Stimulated activated CD4-positive, alpha-beta T cell treated with anti-CD3 and anti-CD28 coated beads, Interleukin-1b, Interleukin-23, amount 100 ng/mL, for 48 hours (primary cell): ENCODE measurements at regions not wholly inside any gene's neighbourhood (a gene's known extent, or its start where the extent isn't known, plus 50 kb on each side); places are given as distances from the start of the nearest gene placed in this dataset.

Source experiments
- DNase-seq: peaks from one replicate; pipeline ENCODE4 v3.0.0-alpha.2; 2020

DNA sequence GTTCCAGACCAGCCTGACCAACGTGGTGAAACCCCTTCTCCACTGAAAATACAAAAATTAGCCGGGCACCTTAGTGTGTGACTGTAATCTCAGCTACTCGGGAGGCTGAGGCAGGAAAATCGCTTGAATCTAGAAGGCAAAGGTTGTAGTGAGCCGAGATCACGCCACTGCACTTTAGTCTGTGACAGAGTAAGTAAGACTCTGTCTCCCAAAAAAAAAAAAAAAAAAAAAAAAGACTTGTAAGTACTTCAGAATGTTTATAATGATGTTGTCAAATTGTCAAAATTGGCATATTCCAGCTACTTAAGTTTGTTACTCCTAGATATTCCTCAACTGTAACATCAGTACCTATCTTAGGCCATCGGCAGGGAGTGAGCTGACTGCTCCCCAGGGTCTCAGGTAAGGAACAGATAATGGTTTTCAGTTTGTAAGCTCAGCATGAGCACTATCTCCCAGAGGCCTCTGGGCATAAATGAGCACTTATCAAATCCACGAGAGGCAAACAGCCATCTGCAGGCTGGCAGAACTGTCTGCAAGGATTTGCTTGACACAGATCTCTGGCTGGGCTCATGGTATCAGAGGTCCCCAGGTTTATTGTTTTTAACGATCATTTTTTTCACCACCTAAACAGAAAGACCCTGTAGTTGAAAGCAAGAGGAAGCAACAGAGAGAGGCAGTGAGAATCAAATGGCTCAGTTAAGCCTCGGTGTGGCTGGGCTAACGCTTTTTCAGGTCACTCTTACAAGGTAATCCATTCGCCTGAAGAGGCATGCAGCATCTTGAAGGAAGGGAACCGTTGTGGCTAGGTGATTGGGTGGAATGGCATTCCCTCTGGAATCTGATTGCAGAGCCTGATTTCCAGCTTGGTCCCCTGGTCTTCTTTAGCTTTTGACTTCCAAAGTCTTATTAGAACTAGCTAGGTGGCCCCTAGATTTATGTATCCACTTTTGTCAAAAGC is 115.9 kb downstream of the LY86 start:
- no peak for DNase-seq

DNA sequence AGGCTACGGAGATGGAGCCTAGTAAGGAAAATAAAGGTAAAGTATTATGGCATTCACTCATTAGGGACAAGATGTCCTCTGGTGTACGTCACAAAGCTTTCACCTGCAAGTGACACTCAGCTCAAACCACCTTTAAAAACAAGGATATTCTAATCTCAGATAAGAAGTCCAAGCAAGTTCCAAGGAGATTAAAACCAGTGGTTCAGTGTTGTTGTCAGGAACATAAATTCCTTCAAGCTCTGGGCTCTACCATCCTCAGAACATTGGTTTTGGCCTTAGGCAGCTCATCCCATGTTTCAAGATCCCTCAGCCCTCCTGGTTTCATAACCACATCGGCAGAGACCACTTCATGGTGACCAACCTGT is 116.5 kb downstream of the LY86 start:
- no peak for DNase-seq

DNA sequence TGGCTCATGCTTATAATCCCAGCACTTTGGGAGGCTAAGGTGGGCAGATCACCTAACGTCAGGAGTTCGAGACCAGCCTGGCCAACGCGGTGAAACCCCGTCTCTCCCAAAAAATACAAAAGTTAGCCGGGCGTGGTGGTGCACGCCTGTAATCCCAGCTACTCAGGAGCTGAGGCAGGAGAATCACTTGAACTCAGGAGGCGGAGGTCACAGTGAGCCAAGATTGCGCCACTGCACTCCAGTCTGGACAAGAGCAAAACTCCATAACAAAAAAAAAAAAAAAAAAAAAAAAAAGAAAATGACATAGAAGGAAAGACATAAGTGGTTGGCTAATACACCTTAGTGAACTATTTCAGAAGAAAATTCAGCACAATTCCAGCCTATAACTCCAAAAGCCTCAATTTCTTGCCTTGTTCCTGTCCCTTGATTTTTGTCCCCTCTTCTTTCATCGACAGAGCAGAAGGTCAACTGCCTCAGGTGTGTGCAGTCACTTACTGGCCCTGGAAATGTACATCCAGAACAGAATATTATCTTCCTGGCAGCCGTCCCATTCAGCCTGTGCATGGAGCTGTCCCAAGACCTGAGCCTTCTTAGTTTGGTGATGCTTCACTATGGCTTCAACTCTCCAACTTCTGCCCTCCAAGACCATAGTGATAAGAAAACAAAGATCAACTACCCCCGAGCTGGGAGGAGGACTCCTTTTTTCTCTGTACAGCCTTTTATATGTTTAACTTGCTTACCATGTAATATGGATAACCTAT is 117.6 kb downstream of the LY86 start:
- no peak for DNase-seq

- DNase-seq: no peak
These were observed 118.6 kb downstream of the LY86 start for GRCh38 chr6:6707143-6707542.

DNA sequence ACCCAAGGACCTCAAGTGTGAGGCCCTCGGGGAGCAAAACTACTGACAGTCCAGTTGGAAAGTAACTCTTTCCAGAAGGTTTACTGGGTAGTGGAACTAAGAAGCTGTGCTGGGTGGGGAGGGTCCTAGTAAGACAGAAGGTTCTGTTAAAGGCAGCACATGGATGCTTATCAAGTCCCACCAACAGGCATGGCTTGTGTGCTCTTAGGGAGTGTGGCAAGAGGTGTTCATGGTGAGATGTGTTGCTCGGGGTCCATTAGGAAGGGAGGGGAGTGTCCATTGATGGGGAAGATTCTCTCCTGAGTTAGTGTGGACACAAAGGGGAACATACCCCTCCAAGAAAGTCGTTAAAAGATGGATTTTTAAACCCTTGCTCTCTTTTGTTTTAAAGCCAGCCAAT is 120.6 kb downstream of the LY86 start:
- no peak for DNase-seq

GRCh38 chr6:6711031-6711785 is 122.7 kb downstream of the LY86 start:
- DNase-seq: no peak

GRCh38 chr6:6711832-6712448 is 123.4 kb downstream of the LY86 start:
- no peak for DNase-seq

GRCh38 chr6:6712449-6713403 is 124.2 kb downstream of the LY86 start:
- no peak for DNase-seq

GRCh38 chr6:6713657-6714056 is 125.1 kb downstream of the LY86 start:
- no peak for DNase-seq

GRCh38 chr6:6714118-6714897 is 125.8 kb downstream of the LY86 start:
- no peak for DNase-seq

GRCh38 chr6:6714953-6715352 is 126.4 kb downstream of the LY86 start:
- no peak for DNase-seq

GRCh38 chr6:6715465-6715864 is 126.9 kb downstream of the LY86 start:
- no peak for DNase-seq

DNA sequence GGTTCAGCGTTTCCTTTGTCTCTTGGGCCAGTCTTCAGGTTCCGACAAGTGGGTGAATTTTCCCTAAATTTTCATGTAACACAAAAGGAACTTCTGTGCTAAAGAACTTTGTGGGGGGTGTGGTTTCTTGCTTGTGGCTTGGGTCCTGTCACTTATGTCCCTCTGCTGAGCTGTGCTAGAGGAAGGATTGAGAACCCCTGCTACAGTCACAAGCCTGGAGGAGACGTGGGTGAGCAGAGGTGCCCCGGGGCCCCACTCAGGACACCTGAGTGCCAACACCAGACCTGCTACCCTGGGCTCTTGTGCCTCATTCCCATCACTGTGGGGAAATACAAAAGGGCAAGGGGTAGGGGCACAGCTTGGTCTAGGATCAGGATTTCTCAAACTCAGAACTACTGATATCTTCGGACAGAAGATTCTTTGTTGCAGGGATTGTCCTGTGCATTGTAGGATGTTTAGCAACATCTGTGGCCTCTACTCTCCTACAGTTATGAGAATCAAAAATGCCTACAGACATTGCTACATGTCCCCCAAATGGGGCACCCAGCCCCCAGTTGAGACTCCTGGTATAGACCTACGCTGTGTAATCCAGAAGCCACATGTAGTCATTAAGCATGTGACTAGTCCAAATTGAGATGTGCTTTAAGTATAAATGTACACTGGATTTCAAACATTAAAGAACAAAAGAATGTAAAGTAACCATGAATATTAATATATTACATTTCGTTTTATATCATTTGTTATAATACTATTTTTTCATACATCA is 128.7 kb downstream of the LY86 start:
- no peak for DNase-seq

DNA sequence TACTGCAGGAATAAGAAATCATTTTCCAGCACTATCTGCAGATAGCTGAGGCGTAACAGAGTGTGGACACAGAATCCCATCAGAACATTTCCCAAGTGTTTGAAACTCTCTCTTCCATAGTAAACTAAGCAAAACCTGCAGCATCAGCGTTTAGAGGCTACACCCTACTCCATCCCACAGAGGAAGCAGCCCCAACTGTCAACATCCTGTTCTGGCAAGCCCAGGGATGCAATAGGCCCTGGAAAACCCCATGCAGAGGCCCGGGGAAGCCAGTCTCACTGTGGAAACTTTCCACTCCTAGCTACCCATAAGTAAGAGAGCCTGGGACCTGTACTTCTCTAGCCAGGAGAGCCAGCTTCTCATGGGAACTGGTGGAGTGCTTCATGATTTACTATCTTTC is 129.4 kb downstream of the LY86 start:
- DNase-seq: no peak

GRCh38 chr6:6721606-6722005 is 133.1 kb downstream of the LY86 start:
- no peak for DNase-seq

DNA sequence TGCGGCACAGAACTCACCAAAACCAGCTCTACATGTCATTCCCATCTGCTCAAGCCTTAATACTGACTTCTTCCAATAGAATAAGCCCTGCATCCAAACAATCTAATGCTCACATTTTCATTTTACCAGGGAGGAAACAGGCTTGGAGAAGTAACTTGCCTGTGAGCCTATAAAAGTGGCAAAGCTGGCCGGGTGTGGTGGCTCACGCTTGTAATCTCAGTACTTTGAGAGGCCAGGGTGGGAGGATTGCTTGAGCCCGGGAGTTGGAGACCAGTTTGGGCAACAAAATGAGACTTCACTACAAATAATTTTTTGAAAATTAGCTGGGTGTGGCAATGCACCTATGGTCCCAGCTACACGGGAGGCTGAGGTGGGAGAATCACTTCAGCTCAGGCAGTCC is 133.7 kb downstream of the LY86 start:
- DNase-seq: no peak

DNA sequence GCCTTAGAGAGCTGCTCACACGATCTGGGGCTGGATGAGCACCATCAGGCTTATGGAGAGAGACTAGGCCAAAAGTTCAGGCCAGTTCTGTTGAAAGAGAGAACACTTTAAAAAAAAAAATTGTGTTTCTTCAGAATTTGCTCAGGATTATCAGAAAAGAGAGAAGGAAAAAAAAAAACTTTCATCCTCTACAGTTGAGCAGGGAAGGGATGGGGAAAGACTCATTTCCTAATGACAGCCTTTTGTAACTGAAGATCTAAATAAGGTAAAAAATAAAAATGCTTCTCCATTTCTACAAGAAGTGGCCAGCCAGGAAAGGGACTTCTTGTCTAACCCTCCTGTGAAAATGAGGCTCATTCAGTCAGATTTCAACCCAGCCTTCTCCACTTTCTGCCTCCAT is 134.8 kb downstream of the LY86 start:
- no peak for DNase-seq

GRCh38 chr6:6723921-6724538 is 135.5 kb downstream of the LY86 start:
- DNase-seq: no peak
